Activated naive CD8-positive, alpha-beta T cell (primary cell): ENCODE measurements at regions not wholly inside any gene's neighbourhood (a gene's known extent, or its start where the extent isn't known, plus 50 kb on each side); places are given as distances from the start of the nearest gene placed in this dataset.

ENCODE experiments used
- H3K27ac Mint-ChIP-seq: one replicate; pipeline ENCODE4 v1.8.0; 2021; ENCODE audit warnings: mixed read lengths
- H3K27me3 Mint-ChIP-seq: one replicate; pipeline ENCODE4 v1.8.0; 2021; ENCODE audit warnings: mixed read lengths
- H3K36me3 Mint-ChIP-seq: one replicate; pipeline ENCODE4 v1.8.0; 2021; ENCODE audit warnings: mixed read lengths
- H3K4me1 Mint-ChIP-seq: one replicate; pipeline ENCODE4 v1.8.0; 2021; ENCODE audit warnings: low read depth, mixed read lengths
- H3K4me3 Mint-ChIP-seq: one replicate; pipeline ENCODE4 v1.8.0; 2021; ENCODE audit warnings: mild to moderate bottlenecking, mixed read lengths
- H3K9me3 Mint-ChIP-seq: one replicate; pipeline ENCODE4 v1.8.0; 2021; ENCODE audit warnings: low read depth, mixed read lengths

- no peaks in the 10 kb centered on the region for H3K36me3 Mint-ChIP-seq
- H3K4me3 Mint-ChIP-seq, result no peak overlapping the region
- H3K27ac Mint-ChIP-seq, result no peak overlapping the region
- H3K4me1 Mint-ChIP-seq, result no peaks in the 10 kb centered on the region
- no peaks in the 10 kb centered on the region for H3K27me3 Mint-ChIP-seq
- H3K9me3 Mint-ChIP-seq, result no peaks in the 10 kb centered on the region
These were observed 1161.3 kb downstream of the SLITRK1 start for GRCh38 chr13:82720986-82721385.

GRCh38 chr13:82719987-82720386 lies 1162.3 kb downstream of the SLITRK1 start:
- Mint-ChIP-seq H3K9me3 (no peaks in the 10 kb centered on the region), H3K4me1 (no peaks in the 10 kb centered on the region), H3K36me3 (no peaks in the 10 kb centered on the region), H3K27ac (no peak overlapping the region), H3K4me3 (no peak overlapping the region), H3K27me3 (no peaks in the 10 kb centered on the region)

- Mint-ChIP-seq H3K9me3 (no peaks in the 10 kb centered on the region), H3K4me3 (no peak overlapping the region), H3K27me3 (no peaks in the 10 kb centered on the region), H3K36me3 (no peaks in the 10 kb centered on the region), H3K27ac (no peak overlapping the region), H3K4me1 (no peaks in the 10 kb centered on the region)
These were observed 1165.0 kb downstream of the SLITRK1 start for GRCh38 chr13:82717249-82717648.

- H3K4me1 Mint-ChIP-seq, result no peaks in the 10 kb centered on the region
- H3K36me3 Mint-ChIP-seq, result no peaks in the 10 kb centered on the region
These were observed 1168.4 kb downstream of the SLITRK1 start for GRCh38 chr13:82713687-82714405.

GRCh38 chr13:82702513-82702912 lies 1179.8 kb downstream of the SLITRK1 start:
- no peaks in the 10 kb centered on the region for H3K27me3 Mint-ChIP-seq
- H3K4me3 Mint-ChIP-seq, result no peak overlapping the region
- H3K36me3 Mint-ChIP-seq, result no peaks in the 10 kb centered on the region
- H3K27ac Mint-ChIP-seq, result no peak overlapping the region
- H3K4me1 Mint-ChIP-seq, result no peaks in the 10 kb centered on the region
- H3K9me3 Mint-ChIP-seq, result no peaks in the 10 kb centered on the region

More at GRCh38 chr13:82713687-82714405, 1168.4 kb downstream of the SLITRK1 start:
- Mint-ChIP-seq H3K4me3 (no peak overlapping the region), H3K27ac (no peak overlapping the region), H3K9me3 (no peaks in the 10 kb centered on the region), H3K27me3 (no peaks in the 10 kb centered on the region)

- Mint-ChIP-seq H3K9me3 (no peaks in the 10 kb centered on the region), H3K27ac (no peak overlapping the region), H3K4me1 (no peaks in the 10 kb centered on the region), H3K27me3 (no peaks in the 10 kb centered on the region), H3K36me3 (no peaks in the 10 kb centered on the region), H3K4me3 (no peak overlapping the region)
These were observed 1181.3 kb downstream of the SLITRK1 start for GRCh38 chr13:82701020-82701419.

GRCh38 chr13:82698941-82699340 lies 1183.3 kb downstream of the SLITRK1 start:
- Mint-ChIP-seq H3K4me3 (no peak overlapping the region), H3K36me3 (no peaks in the 10 kb centered on the region), H3K4me1 (no peaks in the 10 kb centered on the region), H3K27ac (no peak overlapping the region), H3K9me3 (no peaks in the 10 kb centered on the region), H3K27me3 (no peaks in the 10 kb centered on the region)

- Mint-ChIP-seq H3K4me1 (no peaks in the 10 kb centered on the region), H3K36me3 (no peaks in the 10 kb centered on the region), H3K27ac (no peak overlapping the region), H3K9me3 (no peaks in the 10 kb centered on the region), H3K4me3 (no peak overlapping the region), H3K27me3 (no peaks in the 10 kb centered on the region)
These were observed 1183.9 kb downstream of the SLITRK1 start for GRCh38 chr13:82698383-82698782.

- Mint-ChIP-seq H3K27me3 (no peaks in the 10 kb centered on the region), H3K4me1 (peaks cover 9% of the 10 kb centered on the region), H3K9me3 (no peaks in the 10 kb centered on the region)
These were observed 1188.7 kb downstream of the SLITRK1 start for GRCh38 chr13:82693607-82694006.

GRCh38 chr13:82688400-82688994 lies 1193.8 kb downstream of the SLITRK1 start:
- peak overlapping the region; percentile 85 for H3K4me3 Mint-ChIP-seq
- H3K4me1 Mint-ChIP-seq, result peaks cover 27% of the 10 kb centered on the region
- no peaks in the 10 kb centered on the region for H3K36me3 Mint-ChIP-seq
- no peaks in the 10 kb centered on the region for H3K9me3 Mint-ChIP-seq
- H3K27ac Mint-ChIP-seq, result no peak overlapping the region
- H3K27me3 Mint-ChIP-seq, result no peaks in the 10 kb centered on the region

More at GRCh38 chr13:82693607-82694006, 1188.7 kb downstream of the SLITRK1 start:
- no peaks in the 10 kb centered on the region for H3K36me3 Mint-ChIP-seq
- H3K27ac Mint-ChIP-seq, result no peak overlapping the region
- no peak overlapping the region for H3K4me3 Mint-ChIP-seq

GRCh38 chr13:82687884-82688283 lies 1194.4 kb downstream of the SLITRK1 start:
- Mint-ChIP-seq H3K27ac (no peak overlapping the region), H3K4me3 (peak overlapping the region; percentile 85), H3K27me3 (no peaks in the 10 kb centered on the region), H3K36me3 (no peaks in the 10 kb centered on the region), H3K9me3 (no peaks in the 10 kb centered on the region), H3K4me1 (peaks cover 27% of the 10 kb centered on the region)

- no peaks in the 10 kb centered on the region for H3K4me1 Mint-ChIP-seq
- no peak overlapping the region for H3K27ac Mint-ChIP-seq
- no peaks in the 10 kb centered on the region for H3K9me3 Mint-ChIP-seq
- no peak overlapping the region for H3K4me3 Mint-ChIP-seq
- H3K36me3 Mint-ChIP-seq, result no peaks in the 10 kb centered on the region
- no peaks in the 10 kb centered on the region for H3K27me3 Mint-ChIP-seq
These were observed 1200.7 kb downstream of the SLITRK1 start for GRCh38 chr13:82681535-82681934.

GRCh38 chr13:82678052-82678451 lies 1204.2 kb downstream of the SLITRK1 start:
- no peaks in the 10 kb centered on the region for H3K4me1 Mint-ChIP-seq
- no peaks in the 10 kb centered on the region for H3K27me3 Mint-ChIP-seq
- no peak overlapping the region for H3K27ac Mint-ChIP-seq
- no peaks in the 10 kb centered on the region for H3K36me3 Mint-ChIP-seq
- H3K4me3 Mint-ChIP-seq, result no peak overlapping the region
- no peaks in the 10 kb centered on the region for H3K9me3 Mint-ChIP-seq

GRCh38 chr13:82675024-82675423 lies 1207.2 kb downstream of the SLITRK1 start:
- Mint-ChIP-seq H3K27me3 (no peaks in the 10 kb centered on the region), H3K27ac (no peak overlapping the region)

GRCh38 chr13:82674546-82674945 lies 1207.7 kb downstream of the SLITRK1 start:
- Mint-ChIP-seq H3K27ac (no peak overlapping the region), H3K36me3 (no peaks in the 10 kb centered on the region), H3K4me1 (no peaks in the 10 kb centered on the region), H3K9me3 (no peaks in the 10 kb centered on the region), H3K27me3 (no peaks in the 10 kb centered on the region), H3K4me3 (no peak overlapping the region)

More at GRCh38 chr13:82675024-82675423, 1207.2 kb downstream of the SLITRK1 start:
- H3K4me3 Mint-ChIP-seq, result no peak overlapping the region
- H3K4me1 Mint-ChIP-seq, result no peaks in the 10 kb centered on the region
- H3K36me3 Mint-ChIP-seq, result no peaks in the 10 kb centered on the region
- no peaks in the 10 kb centered on the region for H3K9me3 Mint-ChIP-seq

- Mint-ChIP-seq H3K36me3 (no peaks in the 10 kb centered on the region), H3K27ac (no peak overlapping the region), H3K4me3 (no peak overlapping the region), H3K4me1 (no peaks in the 10 kb centered on the region), H3K27me3 (no peaks in the 10 kb centered on the region), H3K9me3 (no peaks in the 10 kb centered on the region)
These were observed 1210.0 kb downstream of the SLITRK1 start for GRCh38 chr13:82672248-82672647.
